ENCODE measurements at regions not wholly inside any gene's neighbourhood (a gene's known extent, or its start where the extent isn't known, plus 50 kb on each side); places are given as distances from the start of the nearest gene placed in this dataset.

DNA sequence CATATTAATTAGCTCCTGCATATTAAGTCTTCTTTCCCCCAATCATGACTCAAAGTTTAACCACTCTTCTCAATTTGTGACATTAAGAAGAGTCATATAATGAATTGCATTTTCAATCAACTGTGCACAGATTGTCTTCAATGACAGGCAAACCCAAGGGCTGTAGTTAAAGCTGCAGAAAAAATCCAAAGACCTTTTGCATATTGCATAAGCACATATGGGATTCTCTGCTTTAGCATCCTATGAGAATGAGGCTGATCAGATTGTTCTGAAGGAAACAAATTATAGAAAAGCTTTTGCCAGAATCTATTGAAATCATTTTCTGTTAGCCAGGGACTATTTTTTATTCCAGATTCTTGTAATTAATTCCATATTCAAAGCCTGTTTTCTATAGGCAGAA is 112.3 kb downstream of the FAM170A start:
- DNase-seq (ENCODE audit: low read depth in 2 of 2) = no peak
- TF ChIP-seq, protein P1, sequence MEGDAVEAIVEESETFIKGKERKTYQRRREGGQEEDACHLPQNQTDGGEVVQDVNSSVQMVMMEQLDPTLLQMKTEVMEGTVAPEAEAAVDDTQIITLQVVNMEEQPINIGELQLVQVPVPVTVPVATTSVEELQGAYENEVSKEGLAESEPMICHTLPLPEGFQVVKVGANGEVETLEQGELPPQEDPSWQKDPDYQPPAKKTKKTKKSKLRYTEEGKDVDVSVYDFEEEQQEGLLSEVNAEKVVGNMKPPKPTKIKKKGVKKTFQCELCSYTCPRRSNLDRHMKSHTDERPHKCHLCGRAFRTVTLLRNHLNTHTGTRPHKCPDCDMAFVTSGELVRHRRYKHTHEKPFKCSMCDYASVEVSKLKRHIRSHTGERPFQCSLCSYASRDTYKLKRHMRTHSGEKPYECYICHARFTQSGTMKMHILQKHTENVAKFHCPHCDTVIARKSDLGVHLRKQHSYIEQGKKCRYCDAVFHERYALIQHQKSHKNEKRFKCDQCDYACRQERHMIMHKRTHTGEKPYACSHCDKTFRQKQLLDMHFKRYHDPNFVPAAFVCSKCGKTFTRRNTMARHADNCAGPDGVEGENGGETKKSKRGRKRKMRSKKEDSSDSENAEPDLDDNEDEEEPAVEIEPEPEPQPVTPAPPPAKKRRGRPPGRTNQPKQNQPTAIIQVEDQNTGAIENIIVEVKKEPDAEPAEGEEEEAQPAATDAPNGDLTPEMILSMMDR (IDR thresholded peaks at IDR 0.05; ENCODE audit: low read depth, low read length) = no peak
- H3K4me3 ChIP-seq (replicated peaks in 1 of 2; ENCODE audit: low read depth in 2 of 2, low read length in 2 of 2) = no peak overlapping the region

DNA sequence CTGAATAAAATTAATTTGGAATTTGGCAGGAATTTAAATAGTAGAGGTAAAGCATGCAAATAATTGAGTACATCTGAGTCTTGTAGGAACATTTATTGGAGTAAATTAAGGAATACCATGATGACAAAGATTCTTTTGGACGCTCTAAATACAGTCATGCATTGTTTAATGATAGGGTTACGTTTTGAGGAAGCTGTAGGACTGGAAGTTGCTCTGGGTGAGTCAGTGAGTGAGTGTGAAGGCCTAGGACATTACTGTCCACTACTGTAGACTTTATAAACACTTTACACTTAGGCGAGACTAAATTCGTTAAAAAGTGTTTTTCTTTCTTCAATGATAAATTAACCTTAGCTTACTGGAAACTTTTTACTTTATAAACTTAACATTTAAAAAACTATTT is 113.0 kb downstream of the FAM170A start:
- TF ChIP-seq, protein P1 (IDR thresholded peaks at IDR 0.05; ENCODE audit: low read depth, low read length) = no peak
- DNase-seq (ENCODE audit: low read depth in 2 of 2) = no peak
- H3K4me3 ChIP-seq (replicated peaks in 1 of 2; ENCODE audit: low read depth in 2 of 2, low read length in 2 of 2) = no peak overlapping the region

DNA sequence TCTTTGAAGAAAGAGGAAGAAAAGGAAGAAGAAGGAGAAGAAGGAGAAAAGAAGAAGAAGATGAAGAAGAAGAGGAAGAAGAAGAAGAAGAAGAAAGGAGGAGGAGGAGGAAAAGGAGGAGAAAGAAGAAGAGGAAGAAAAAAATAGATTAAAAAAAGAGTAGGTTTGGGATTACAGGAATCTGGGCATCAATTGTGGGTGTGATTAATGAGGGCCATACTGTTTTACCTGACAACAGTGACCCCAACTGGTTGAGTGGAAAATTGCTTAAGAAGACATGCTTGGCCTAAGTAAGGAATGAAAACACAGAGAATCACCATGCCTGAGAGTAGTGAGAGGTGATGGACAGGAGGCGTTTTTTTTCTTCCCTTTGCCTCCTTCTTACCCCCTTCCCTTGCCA is 114.6 kb downstream of the FAM170A start:
- no peak overlapping the region for H3K4me3 ChIP-seq (replicated peaks in 1 of 2; ENCODE audit: low read depth in 2 of 2, low read length in 2 of 2)
- TF ChIP-seq, protein P1 (IDR thresholded peaks at IDR 0.05; ENCODE audit: low read depth, low read length) = peak; percentile 30
- peak; percentile 41 to 65 for DNase-seq (ENCODE audit: low read depth in 2 of 2)

DNA sequence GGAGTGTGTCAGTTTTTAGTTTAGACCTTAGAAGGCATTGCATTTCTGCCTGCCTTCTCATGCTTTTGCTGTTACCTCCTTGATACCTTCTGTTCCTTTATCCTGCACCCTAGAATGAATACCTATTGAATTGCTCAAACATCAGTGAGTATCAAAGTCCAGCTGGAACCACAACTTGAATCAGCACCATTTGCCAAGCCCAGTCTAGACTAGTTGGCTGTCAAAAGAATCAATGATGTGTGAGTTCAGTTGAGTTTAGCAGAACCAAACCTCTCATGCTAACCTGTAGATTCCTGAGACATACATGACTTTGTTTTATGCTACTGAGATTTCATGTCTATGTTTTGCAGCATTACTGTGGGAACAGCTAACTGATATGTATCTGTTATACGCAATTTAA is 116.6 kb downstream of the FAM170A start:
- TF ChIP-seq, protein P1 (IDR thresholded peaks at IDR 0.05; ENCODE audit: low read depth, low read length) = no peak
- no peak overlapping the region for H3K4me3 ChIP-seq (replicated peaks in 1 of 2; ENCODE audit: low read depth in 2 of 2, low read length in 2 of 2)
- no peak for DNase-seq (ENCODE audit: low read depth in 2 of 2)

DNA sequence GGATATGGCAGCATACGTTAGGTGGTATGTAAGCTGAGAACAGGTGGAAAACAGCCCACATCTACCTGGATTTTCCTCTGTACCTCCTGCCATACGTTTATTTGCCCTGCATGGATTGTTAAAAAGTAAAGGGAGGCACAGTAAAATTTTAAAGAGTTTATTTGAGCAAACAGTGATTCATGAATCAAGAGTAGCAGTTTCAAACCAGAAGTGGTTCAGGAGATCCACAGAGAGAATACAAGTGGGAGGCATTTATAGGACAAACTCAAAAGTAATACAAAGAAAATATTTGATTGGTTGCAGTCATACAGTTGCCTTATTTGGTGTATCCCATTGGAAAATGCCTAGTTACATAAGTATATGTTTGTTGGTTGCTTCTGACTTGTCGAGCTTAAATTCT is 117.6 kb downstream of the FAM170A start:
- TF ChIP-seq, protein P1 (IDR thresholded peaks at IDR 0.05; ENCODE audit: low read depth, low read length) = no peak
- DNase-seq (ENCODE audit: low read depth in 2 of 2) = no peak
- no peak overlapping the region for H3K4me3 ChIP-seq (replicated peaks in 1 of 2; ENCODE audit: low read depth in 2 of 2, low read length in 2 of 2)

DNA sequence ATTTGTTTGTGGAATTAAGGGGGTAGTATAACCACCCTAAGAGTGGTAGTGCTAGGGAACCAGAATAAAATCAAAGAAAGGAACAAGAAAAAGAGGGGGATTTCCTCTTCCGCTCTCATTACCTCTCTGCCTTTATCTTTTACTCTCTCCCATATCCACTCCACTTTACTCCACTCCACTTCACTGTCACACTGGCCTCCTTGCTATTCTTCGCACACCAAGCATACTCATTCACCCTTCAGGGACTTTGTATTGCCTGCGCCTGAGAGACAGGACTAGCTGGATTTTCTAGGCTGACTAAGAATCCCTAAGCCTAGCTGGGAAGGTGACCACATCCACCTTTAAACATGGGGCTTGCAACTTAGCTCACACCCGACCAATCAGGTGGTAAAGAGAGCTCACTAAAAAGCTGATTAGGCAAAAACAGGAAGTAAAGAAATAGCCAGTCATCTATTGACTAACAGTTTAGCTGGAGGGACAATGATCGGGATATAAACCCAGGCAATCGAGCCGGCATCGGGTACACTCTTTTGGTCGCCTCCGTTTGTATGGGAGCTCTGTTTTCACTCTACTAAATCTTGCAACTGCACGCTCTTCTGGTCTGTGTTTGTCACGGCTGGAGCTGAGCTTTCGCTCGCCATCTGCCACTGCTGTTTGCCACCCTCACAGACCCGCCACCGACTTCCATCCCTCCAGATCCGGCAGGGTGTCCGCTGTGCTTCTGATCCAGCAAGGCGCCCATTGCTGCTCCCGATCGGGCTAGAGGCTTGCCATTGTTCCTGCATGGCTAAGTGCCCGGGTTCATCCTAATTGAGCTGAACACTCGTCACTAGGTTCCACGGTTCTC is 121.8 kb downstream of the FAM170A start:
- H3K4me3 ChIP-seq (replicated peaks in 1 of 2; ENCODE audit: low read depth in 2 of 2, low read length in 2 of 2) = no peak overlapping the region
- DNase-seq (ENCODE audit: low read depth in 2 of 2) = no peak
- TF ChIP-seq, protein P1 (IDR thresholded peaks at IDR 0.05; ENCODE audit: low read depth, low read length) = no peak

DNA sequence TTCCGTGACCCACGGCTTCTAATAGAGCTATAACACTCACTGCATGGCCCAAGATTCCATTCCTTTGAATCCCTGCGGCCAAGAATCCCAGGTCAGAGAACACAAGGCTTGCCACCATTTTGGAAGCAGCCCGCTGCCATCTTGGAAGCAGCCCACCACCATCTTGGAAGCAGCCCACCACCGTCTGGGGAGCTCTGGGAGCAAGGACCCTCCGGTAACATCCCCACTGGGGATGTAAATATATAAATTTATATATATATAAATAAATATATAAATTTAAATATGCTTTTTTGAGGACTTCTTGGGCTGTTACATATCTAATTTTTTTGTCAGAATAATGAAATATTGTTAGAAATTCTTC is 122.4 kb downstream of the FAM170A start:
- TF ChIP-seq, protein P1 (IDR thresholded peaks at IDR 0.05; ENCODE audit: low read depth, low read length) = no peak
- H3K4me3 ChIP-seq (replicated peaks in 1 of 2; ENCODE audit: low read depth in 2 of 2, low read length in 2 of 2) = no peak overlapping the region
- DNase-seq (ENCODE audit: low read depth in 2 of 2) = no peak

Data from cardiac fibroblast (primary cell).